SK-N-SH treated with all-trans-retinoic acid at 6 μM for 48 hours (cell line): ENCODE measurements at regions not wholly inside any gene's neighbourhood (a gene's known extent, or its start where the extent isn't known, plus 50 kb on each side); places are given as distances from the start of the nearest gene placed in this dataset.

ENCODE experiments used
- CREB5 ChIP-seq: fragments of 250-450 bp; sonication (Bioruptor Pico); IDR thresholded peaks from 2 replicates; pipeline ENCODE4 v1.5.1; 2020; ENCODE audit warnings: low read depth, mild to moderate bottlenecking, moderate library complexity
- CSRNP3 ChIP-seq: fragments of 250-450 bp; sonication (Bioruptor Pico); IDR thresholded peaks from 2 replicates; pipeline ENCODE4 v1.5.1; 2021; ENCODE audit warnings: mild to moderate bottlenecking, moderate library complexity
- ESRRG ChIP-seq: fragments of 250-450 bp; sonication (Bioruptor Pico); IDR thresholded peaks from 2 replicates; pipeline ENCODE4 v1.6.1; 2021; ENCODE audit warnings: mild to moderate bottlenecking
- POU6F1 ChIP-seq: fragments of 250-450 bp; sonication (Bioruptor Pico); IDR thresholded peaks from 2 replicates; pipeline ENCODE4 v1.8.0; 2021; ENCODE audit warnings: low read depth, mild to moderate bottlenecking, moderate library complexity, borderline replicate concordance
- RARB ChIP-seq: fragments of 250-450 bp; sonication (Bioruptor Pico); IDR thresholded peaks from 2 replicates; pipeline ENCODE4 v1.8.0; 2021; ENCODE audit warnings: mild to moderate bottlenecking, moderate library complexity
- SNAI2 ChIP-seq: fragments of 250-450 bp; sonication (Bioruptor Pico); IDR thresholded peaks from 2 replicates; pipeline ENCODE4 v1.5.0; 2020; ENCODE audit warnings: mild to moderate bottlenecking, moderate library complexity
- TOX ChIP-seq: fragments of 250-450 bp; sonication (Bioruptor Pico); IDR thresholded peaks from 2 replicates; pipeline ENCODE4 v1.8.0; 2021; ENCODE audit warnings: mild to moderate bottlenecking, moderate library complexity, borderline replicate concordance
- ZFP3 ChIP-seq: fragments of 250-450 bp; sonication (Bioruptor Pico); IDR thresholded peaks from 2 replicates; pipeline ENCODE4 v1.5.0; 2020; ENCODE audit warnings: mild to moderate bottlenecking, moderate library complexity
- ZFP30 ChIP-seq: fragments of 450-650 bp; formaldehyde crosslinking; IDR thresholded peaks from 2 replicates; pipeline ENCODE4 v1.5.0; 2022; ENCODE audit warnings: mild to moderate bottlenecking, moderate library complexity
- ZNF70 ChIP-seq: fragments of 450-650 bp; formaldehyde crosslinking; IDR thresholded peaks from 2 replicates; pipeline ENCODE4 v1.5.0; 2020; ENCODE audit warnings: mild to moderate bottlenecking, moderate library complexity

GRCh38 chr10:113326160-113327111 is 226.4 kb upstream of the HABP2 start:
- no peak for TF ChIP-seq ESRRG (CRISPR knock-in tag)
- no peak for TF ChIP-seq SNAI2 (CRISPR knock-in tag)
- TF ChIP-seq ZFP30 (CRISPR knock-in tag), result no peak
- no peak for TF ChIP-seq RARB (CRISPR knock-in tag)
- TF ChIP-seq CSRNP3, result no peak
- TF ChIP-seq ZFP3 (CRISPR knock-in tag), result no peak
- no peak for TF ChIP-seq POU6F1
- no peak for TF ChIP-seq TOX (CRISPR knock-in tag)
- no peak for TF ChIP-seq CREB5 (CRISPR knock-in tag)
- no peak for TF ChIP-seq ZNF70 (CRISPR knock-in tag)
